SK-N-SH (cell line): ENCODE measurements at regions not wholly inside any gene's neighbourhood (a gene's known extent, or its start where the extent isn't known, plus 50 kb on each side); places are given as distances from the start of the nearest gene placed in this dataset.

Experiments used
- CTCF ChIA-PET: fragments of 300-600, 350-600 bp; formaldehyde crosslinking; extraction: SDS; loops from one replicate; lab custom pipeline; 2021; lab: Yijun Ruan, JAX
- POLR2A ChIA-PET: fragments of 350-600 bp; sonication (Branson Sonifier 250); formaldehyde crosslinking; extraction: SDS; loops from one replicate; lab custom pipeline; 2020; ENCODE audit warnings: antibody characterized with exemption, inconsistent platforms; lab: Yijun Ruan, JAX
- DNase-seq: peaks from one replicate; pipeline ENCODE4 v3.0.0; 2012
- H2AFZ ChIP-seq: fragments of 200-600 bp; sonication (generic); 2 replicates; pipeline ENCODE4 v1.8.1; 2016; ENCODE audit warnings: antibody characterized with exemption, mild to moderate bottlenecking, low read depth
- H3F3A ChIP-seq: fragments of 200-600 bp; sonication (generic); replicated peaks from 2 replicates; pipeline ENCODE3; 2016; ENCODE audit warnings: antibody characterized with exemption, mild to moderate bottlenecking; ENCODE audit not compliant: insufficient read depth
- H3K27ac ChIP-seq, 2 experiments: fragments of 200-500 bp in 1 of 2; fragments of 200-600 bp in 1 of 2; sonication (Bioruptor generic) in 1 of 2; sonication (generic), shearing (Covaris generic) in 1 of 2; 2 replicates each; pipeline versions ENCODE4 v1.5.1 to v1.6.1; 2014 to 2016; ENCODE audit warnings: low read depth in 2 of 2, inconsistent platforms in 1 of 2, low read length in 1 of 2, mild to moderate bottlenecking in 1 of 2, mixed read lengths in 1 of 2
- H3K27me3 ChIP-seq: fragments of 200-600 bp; sonication (generic), shearing (Covaris generic); 2 replicates; pipeline ENCODE4 v1.6.1; 2016; ENCODE audit warnings: mixed run types; ENCODE audit not compliant: insufficient read depth
- H3K36me3 ChIP-seq, 2 experiments: fragments of 200-500 bp in 1 of 2; fragments of 200-600 bp in 1 of 2; sonication (Bioruptor generic) in 1 of 2; sonication (generic) in 1 of 2; replicated peaks in 1 of 2; 2 replicates each; pipeline versions ENCODE3 to v1.5.1; 2014 to 2016; ENCODE audit warnings: low read length in 1 of 2, mild to moderate bottlenecking in 1 of 2; ENCODE audit not compliant: insufficient read depth in 2 of 2, control insufficient read depth in 1 of 2
- H3K4me1 ChIP-seq, 2 experiments: fragments of 200-500 bp in 1 of 2; fragments of 200-600 bp in 1 of 2; sonication (Bioruptor generic) in 1 of 2; sonication (generic), shearing (Covaris generic) in 1 of 2; 2 replicates each; pipeline versions ENCODE4 v1.5.1 to v1.6.1; 2014 to 2016; ENCODE audit warnings: low read depth in 1 of 2, low read length in 1 of 2, mixed run types in 1 of 2; ENCODE audit not compliant: insufficient read depth in 2 of 2, control insufficient read depth in 1 of 2
- H3K4me2 ChIP-seq: fragments of 200-600 bp; sonication (generic), shearing (Covaris generic); 2 replicates; pipeline ENCODE4 v1.6.1; 2017; ENCODE audit warnings: mixed run types
- H3K4me3 ChIP-seq, 2 experiments: fragments of 200-500 bp in 1 of 2; fragments of 200-600 bp in 1 of 2; sonication (Bioruptor generic) in 1 of 2; sonication (generic), shearing (Covaris generic) in 1 of 2; 2 replicates each; pipeline versions ENCODE4 v1.5.1 to v1.8.1; 2014 to 2016; ENCODE audit warnings: low read depth in 2 of 2, inconsistent platforms in 1 of 2, low read length in 1 of 2, mild to moderate bottlenecking in 1 of 2, mixed read lengths in 1 of 2, moderate library complexity in 1 of 2
- H3K79me2 ChIP-seq: fragments of 200-600 bp; sonication (generic); 2 replicates; pipeline ENCODE4 v1.8.1; 2017; ENCODE audit warnings: mild to moderate bottlenecking; ENCODE audit not compliant: insufficient read depth
- H3K9ac ChIP-seq: fragments of 200-600 bp; sonication (generic); 2 replicates; pipeline ENCODE4 v1.6.1; 2017; ENCODE audit warnings: mixed run types
- H3K9me2 ChIP-seq: fragments of 200-600 bp; sonication (generic); 2 replicates; pipeline ENCODE4 v1.6.1; 2017; ENCODE audit warnings: mixed run types
- H3K9me3 ChIP-seq: fragments of 200-600 bp; sonication (generic); 2 replicates; pipeline ENCODE4 v1.6.1; 2017; ENCODE audit warnings: mixed run types, mild to moderate bottlenecking, moderate library complexity
- H4K20me1 ChIP-seq: fragments of 200-600 bp; sonication (generic); 2 replicates; pipeline ENCODE4 v1.6.1; 2017; ENCODE audit warnings: mild to moderate bottlenecking, mixed run types; ENCODE audit not compliant: insufficient read depth
- CTCF ChIP-seq: fragments of 200-600 bp; sonication (generic); IDR thresholded peaks from 2 replicates; pipeline ENCODE4 v1.6.1; 2017; ENCODE audit warnings: antibody characterized with exemption, mild to moderate bottlenecking, moderate library complexity
- EZH2phosphoT487 ChIP-seq: fragments of 200-600 bp; sonication (generic); IDR thresholded peaks from 2 replicates; pipeline ENCODE4 v1.6.1; 2017; ENCODE audit warnings: low read depth, mixed run types, mild to moderate bottlenecking, antibody characterized with exemption, moderate library complexity, borderline replicate concordance
- GABPA ChIP-seq: IDR thresholded peaks from 2 replicates; pipeline ENCODE4 v1.4.0; 2012; ENCODE audit warnings: low read depth, mild to moderate bottlenecking
- GATA2 ChIP-seq: sonication (generic); formaldehyde crosslinking; IDR thresholded peaks from 2 replicates; pipeline ENCODE4 v1.5.0; 2020; ENCODE audit warnings: mild to moderate bottlenecking, missing genetic modification reagents
- JUND ChIP-seq: IDR thresholded peaks from 2 replicates; pipeline ENCODE4 v1.4.0; 2012
- NFIC ChIP-seq: IDR thresholded peaks from 2 replicates; pipeline ENCODE4 v1.4.0; 2012; ENCODE audit warnings: borderline replicate concordance
- RAD21 ChIP-seq: IDR thresholded peaks from 2 replicates; pipeline ENCODE4 v1.6.1; 2012; ENCODE audit warnings: mild to moderate bottlenecking, low read length
- RCOR1 ChIP-seq: fragments of 150-350 bp; IDR thresholded peaks from 2 replicates; pipeline ENCODE4 v1.6.1; 2017; ENCODE audit warnings: antibody characterized with exemption, low read length
- REST ChIP-seq: IDR thresholded peaks from 2 replicates; pipeline ENCODE4 v1.6.1; 2012; ENCODE audit warnings: mild to moderate bottlenecking, low read depth, low read length, moderate library complexity
- RFX5 ChIP-seq: IDR thresholded peaks from 2 replicates; pipeline ENCODE4 v1.6.1; 2012; ENCODE audit warnings: mild to moderate bottlenecking, improper control_type of control experiment, low read length
- TAF1 ChIP-seq: IDR thresholded peaks from 2 replicates; pipeline ENCODE4 v1.6.1; 2012; ENCODE audit warnings: low read depth, mild to moderate bottlenecking, low read length, moderate library complexity, borderline replicate concordance
- WGBS: methylation state at CpG from one replicate; pipeline ENCODE4 v1.1.6; 2017; ENCODE audit warnings: low lambda C conversion rate; 5-methylcytosine and 5-hydroxymethylcytosine counted together
- TF ChIP-seq, protein P1 (sequence below): IDR thresholded peaks from 2 replicates; pipeline ENCODE4; 2012
- TF ChIP-seq, protein P2 (sequence below): IDR thresholded peaks from 2 replicates; pipeline ENCODE4 v1.4.0; 2012; ENCODE audit warnings: low read depth, borderline replicate concordance
- TF ChIP-seq, protein P3 (sequence below): IDR thresholded peaks from 2 replicates; pipeline ENCODE4 v1.4.0; 2012; ENCODE audit warnings: low read depth

DNA sequence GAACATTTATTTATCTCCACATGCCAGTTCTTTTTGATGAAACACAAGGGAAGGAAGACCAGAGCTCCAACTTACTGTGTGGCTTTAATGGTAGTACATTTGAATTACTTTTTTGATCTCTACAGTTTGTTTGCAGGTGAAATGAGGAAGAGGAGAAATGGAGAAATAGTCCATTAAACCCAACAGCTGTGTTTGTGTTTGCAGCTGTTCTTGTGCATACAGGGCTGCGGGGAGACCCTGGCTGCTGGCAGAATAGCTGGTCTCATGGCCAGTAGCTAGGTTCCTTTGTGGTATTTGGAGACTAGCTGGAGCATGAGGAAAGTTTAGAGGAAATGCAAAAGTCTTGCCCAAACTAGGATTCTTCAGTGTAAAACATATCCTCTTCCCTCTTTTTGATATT is 374.8 kb downstream of the GPAT3 start:
- Histone ChIP-seq H3F3A (no peaks in the 10 kb centered on the region), H3K4me3 (no peak overlapping the region), H3K9ac (no peak overlapping the region), H3K27ac (no peak overlapping the region), H4K20me1 (no peaks in the 10 kb centered on the region), H3K9me2 (no peaks in the 10 kb centered on the region), H3K9me3 (no peaks in the 10 kb centered on the region), H3K36me3 (no peaks in the 10 kb centered on the region), H3K79me2 (no peaks in the 10 kb centered on the region), H3K4me2 (no peak overlapping the region), H3K27me3 (no peaks in the 10 kb centered on the region; the same call in 1 of the 2 replicates), H2AFZ (no peak overlapping the region), H3K4me1 (no peaks in the 10 kb centered on the region)
- no peak for TF ChIP-seq RFX5
- no peak for TF ChIP-seq EZH2phosphoT487
- TF ChIP-seq TAF1, result no peak
- no peak for TF ChIP-seq REST
- no peak for TF ChIP-seq JUND
- TF ChIP-seq GABPA, result no peak
- 6% methylated on average over 1 of the region's 1 CpG for WGBS
- ChIA-PET CTCF (no interaction called here), POLR2A (no interaction called here)
- DNase-seq, result no peak

DNA sequence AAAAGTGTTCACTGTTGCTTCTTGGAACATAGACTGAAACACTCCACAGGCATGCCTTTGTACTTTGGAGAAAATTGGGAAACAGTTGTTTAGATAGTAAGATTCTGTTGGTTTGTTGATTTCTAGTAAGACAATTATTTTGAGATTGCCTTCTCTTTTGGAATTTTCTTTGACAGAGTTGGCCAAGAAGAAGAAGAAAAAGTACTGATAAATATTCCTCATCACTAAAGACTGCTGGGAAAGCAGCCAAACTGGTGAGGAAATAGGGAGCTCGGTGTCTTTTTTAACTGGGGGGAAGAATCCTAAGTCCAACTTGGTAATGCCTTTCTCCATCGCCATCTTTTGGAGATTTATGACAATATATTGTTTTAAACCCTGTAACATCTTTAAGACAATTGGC is 370.7 kb downstream of the GPAT3 start:
- 19% methylated on average over 2 of the region's 2 CpGs for WGBS
- Histone ChIP-seq H3F3A (no peaks in the 10 kb centered on the region), H3K9ac (no peak overlapping the region), H3K79me2 (no peaks in the 10 kb centered on the region), H2AFZ (no peak overlapping the region; the same call in 1 of the 2 replicates), H3K4me1 (no peaks in the 10 kb centered on the region), H3K27me3 (no peaks in the 10 kb centered on the region; the same call in 1 of the 2 replicates), H3K4me2 (no peak overlapping the region), H3K9me2 (no peaks in the 10 kb centered on the region), H3K9me3 (peaks cover 7% of the 10 kb centered on the region; the same call in 1 of the 2 replicates), H3K27ac (no peak overlapping the region), H4K20me1 (no peaks in the 10 kb centered on the region), H3K36me3 (no peaks in the 10 kb centered on the region), H3K4me3 (no peak overlapping the region)
- DNase-seq, result no peak
- POLR2A ChIA-PET, result no interaction called here
- TF ChIP-seq RCOR1, result no peak
- TF ChIP-seq, protein P1, sequence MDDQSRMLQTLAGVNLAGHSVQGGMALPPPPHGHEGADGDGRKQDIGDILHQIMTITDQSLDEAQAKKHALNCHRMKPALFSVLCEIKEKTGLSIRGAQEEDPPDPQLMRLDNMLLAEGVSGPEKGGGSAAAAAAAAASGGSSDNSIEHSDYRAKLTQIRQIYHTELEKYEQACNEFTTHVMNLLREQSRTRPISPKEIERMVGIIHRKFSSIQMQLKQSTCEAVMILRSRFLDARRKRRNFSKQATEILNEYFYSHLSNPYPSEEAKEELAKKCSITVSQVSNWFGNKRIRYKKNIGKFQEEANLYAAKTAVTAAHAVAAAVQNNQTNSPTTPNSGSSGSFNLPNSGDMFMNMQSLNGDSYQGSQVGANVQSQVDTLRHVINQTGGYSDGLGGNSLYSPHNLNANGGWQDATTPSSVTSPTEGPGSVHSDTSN, result no peak
- TF ChIP-seq, protein P2, sequence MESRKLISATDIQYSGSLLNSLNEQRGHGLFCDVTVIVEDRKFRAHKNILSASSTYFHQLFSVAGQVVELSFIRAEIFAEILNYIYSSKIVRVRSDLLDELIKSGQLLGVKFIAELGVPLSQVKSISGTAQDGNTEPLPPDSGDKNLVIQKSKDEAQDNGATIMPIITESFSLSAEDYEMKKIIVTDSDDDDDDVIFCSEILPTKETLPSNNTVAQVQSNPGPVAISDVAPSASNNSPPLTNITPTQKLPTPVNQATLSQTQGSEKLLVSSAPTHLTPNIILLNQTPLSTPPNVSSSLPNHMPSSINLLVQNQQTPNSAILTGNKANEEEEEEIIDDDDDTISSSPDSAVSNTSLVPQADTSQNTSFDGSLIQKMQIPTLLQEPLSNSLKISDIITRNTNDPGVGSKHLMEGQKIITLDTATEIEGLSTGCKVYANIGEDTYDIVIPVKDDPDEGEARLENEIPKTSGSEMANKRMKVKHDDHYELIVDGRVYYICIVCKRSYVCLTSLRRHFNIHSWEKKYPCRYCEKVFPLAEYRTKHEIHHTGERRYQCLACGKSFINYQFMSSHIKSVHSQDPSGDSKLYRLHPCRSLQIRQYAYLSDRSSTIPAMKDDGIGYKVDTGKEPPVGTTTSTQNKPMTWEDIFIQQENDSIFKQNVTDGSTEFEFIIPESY, result no peak
- TF ChIP-seq, protein P3, sequence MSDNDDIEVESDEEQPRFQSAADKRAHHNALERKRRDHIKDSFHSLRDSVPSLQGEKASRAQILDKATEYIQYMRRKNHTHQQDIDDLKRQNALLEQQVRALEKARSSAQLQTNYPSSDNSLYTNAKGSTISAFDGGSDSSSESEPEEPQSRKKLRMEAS, result no peak
- no peak for TF ChIP-seq RFX5
- no peak for TF ChIP-seq NFIC
- TF ChIP-seq RAD21, result no peak
- TF ChIP-seq CTCF, result no peak
- TF ChIP-seq GATA2 (CRISPR knock-in tag), result no peak
- TF ChIP-seq, all 33 proteins: peak for 0
- CTCF ChIA-PET, result no interaction called here
